AG04450 (cell line): ENCODE measurements at regions not wholly inside any gene's neighbourhood (a gene's known extent, or its start where the extent isn't known, plus 50 kb on each side); places are given as distances from the start of the nearest gene placed in this dataset.

Experiments used
- CTCF ChIA-PET: fragments of 300-600, 350-600 bp; formaldehyde crosslinking; extraction: SDS; loops from one replicate; lab custom pipeline; 2022; ENCODE audit warnings: antibody characterized with exemption, inconsistent platforms; lab: Charles Lee
- POLR2A ChIA-PET: fragments of 350-600 bp; formaldehyde crosslinking; extraction: SDS; loops from one replicate; lab custom pipeline; 2021; ENCODE audit warnings: antibody characterized with exemption, inconsistent platforms; lab: Yijun Ruan, JAX
- DNase-seq: peaks from one replicate; pipeline ENCODE4 v3.0.0-alpha.2; 2011; ENCODE audit warnings: low read depth, low spot score
- H3K27ac ChIP-seq: one replicate; pipeline ENCODE4 v1.5.1; 2012; ENCODE audit warnings: low read depth, low read length, control low read depth
- H3K27me3 ChIP-seq: one replicate; pipeline ENCODE4 v1.6.0; 2012; ENCODE audit warnings: low read length; ENCODE audit not compliant: control insufficient read depth, insufficient read depth
- H3K4me3 ChIP-seq: 2 replicates; pipeline ENCODE4 v1.5.1; 2011; ENCODE audit warnings: mild to moderate bottlenecking, low read depth, low read length, control low read depth
- H3K9me3 ChIP-seq: 2 replicates; pipeline ENCODE4 v1.5.1; 2012; ENCODE audit warnings: low read length; ENCODE audit not compliant: control insufficient read depth, insufficient read depth
- TF ChIP-seq, protein P1 (sequence below): IDR thresholded peaks from 2 replicates; pipeline ENCODE4 v1.5.1; 2011; ENCODE audit warnings: low read depth, low read length, control low read depth, inconsistent platforms

GRCh38 chr11:98090861-98091505 lies 929.8 kb upstream of the CNTN5 start:
- H3K27me3 ChIP-seq = no peaks in the 10 kb centered on the region
- no peaks in the 10 kb centered on the region for H3K9me3 ChIP-seq
- H3K4me3 ChIP-seq = no peak overlapping the region
- ChIA-PET POLR2A (no interaction called here), CTCF (no interaction called here)
- TF ChIP-seq, protein P1, sequence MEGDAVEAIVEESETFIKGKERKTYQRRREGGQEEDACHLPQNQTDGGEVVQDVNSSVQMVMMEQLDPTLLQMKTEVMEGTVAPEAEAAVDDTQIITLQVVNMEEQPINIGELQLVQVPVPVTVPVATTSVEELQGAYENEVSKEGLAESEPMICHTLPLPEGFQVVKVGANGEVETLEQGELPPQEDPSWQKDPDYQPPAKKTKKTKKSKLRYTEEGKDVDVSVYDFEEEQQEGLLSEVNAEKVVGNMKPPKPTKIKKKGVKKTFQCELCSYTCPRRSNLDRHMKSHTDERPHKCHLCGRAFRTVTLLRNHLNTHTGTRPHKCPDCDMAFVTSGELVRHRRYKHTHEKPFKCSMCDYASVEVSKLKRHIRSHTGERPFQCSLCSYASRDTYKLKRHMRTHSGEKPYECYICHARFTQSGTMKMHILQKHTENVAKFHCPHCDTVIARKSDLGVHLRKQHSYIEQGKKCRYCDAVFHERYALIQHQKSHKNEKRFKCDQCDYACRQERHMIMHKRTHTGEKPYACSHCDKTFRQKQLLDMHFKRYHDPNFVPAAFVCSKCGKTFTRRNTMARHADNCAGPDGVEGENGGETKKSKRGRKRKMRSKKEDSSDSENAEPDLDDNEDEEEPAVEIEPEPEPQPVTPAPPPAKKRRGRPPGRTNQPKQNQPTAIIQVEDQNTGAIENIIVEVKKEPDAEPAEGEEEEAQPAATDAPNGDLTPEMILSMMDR = no peak
- DNase-seq = no peak
- no peak overlapping the region for H3K27ac ChIP-seq

- no peaks in the 10 kb centered on the region for H3K27me3 ChIP-seq
- no peak overlapping the region for H3K4me3 ChIP-seq
- ChIA-PET POLR2A (no interaction called here), CTCF (no interaction called here)
- DNase-seq = no peak
- TF ChIP-seq, protein P1 = no peak
- no peak overlapping the region for H3K27ac ChIP-seq
- no peaks in the 10 kb centered on the region for H3K9me3 ChIP-seq
Observed at GRCh38 chr11:98099371-98099770, 921.4 kb upstream of the CNTN5 start.

- ChIA-PET CTCF (no interaction called here), POLR2A (no interaction called here)
- Histone ChIP-seq H3K27me3 (no peaks in the 10 kb centered on the region), H3K4me3 (no peak overlapping the region), H3K27ac (no peak overlapping the region), H3K9me3 (no peaks in the 10 kb centered on the region)
- DNase-seq = no peak
- TF ChIP-seq, protein P1 = no peak
Observed at GRCh38 chr11:98100689-98101088, 920.1 kb upstream of the CNTN5 start.

DNA sequence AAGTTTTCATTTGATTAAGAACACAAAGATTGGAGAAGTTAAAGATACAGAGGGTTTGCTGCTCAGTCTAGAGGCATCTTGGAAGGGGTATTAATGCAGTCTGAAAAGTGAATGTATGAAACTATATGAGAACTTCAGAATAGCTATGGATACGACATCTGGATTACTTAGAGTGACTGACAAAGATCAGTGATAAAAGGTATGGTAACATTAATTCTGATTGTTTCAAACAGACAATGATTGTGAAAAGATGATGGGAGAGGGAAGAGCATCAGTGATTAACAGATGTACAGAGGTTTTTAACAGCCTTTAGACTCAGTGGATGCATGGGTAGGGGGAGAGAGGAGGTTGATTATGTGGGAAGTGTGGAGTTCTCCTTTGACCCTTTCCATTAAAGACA lies 919.4 kb upstream of the CNTN5 start:
- ChIA-PET CTCF (no interaction called here), POLR2A (no interaction called here)
- Histone ChIP-seq H3K9me3 (no peaks in the 10 kb centered on the region), H3K27ac (no peak overlapping the region), H3K4me3 (no peak overlapping the region), H3K27me3 (no peaks in the 10 kb centered on the region)
- TF ChIP-seq, protein P1 = no peak
- no peak for DNase-seq

GRCh38 chr11:98104249-98104648 lies 916.5 kb upstream of the CNTN5 start:
- Histone ChIP-seq H3K27ac (no peak overlapping the region), H3K9me3 (no peaks in the 10 kb centered on the region), H3K27me3 (no peaks in the 10 kb centered on the region), H3K4me3 (no peak overlapping the region)
- CTCF ChIA-PET = interaction anchor here (0.5 kb wide), 1 partner anchor 685 kb away, joined by 4 read pairs; no protein-coding TSS in a partner anchor
- no peak for DNase-seq
- TF ChIP-seq, protein P1 = no peak
- POLR2A ChIA-PET = no interaction called here
